MG63 (cell line): ENCODE measurements at regions not wholly inside any gene's neighbourhood (a gene's known extent, or its start where the extent isn't known, plus 50 kb on each side); places are given as distances from the start of the nearest gene placed in this dataset.
A peak's percentile ranks its signal among the peaks of the same experiment; 100 is the strongest.

Experiments used
- DNase-seq: peaks from one replicate; pipeline ENCODE4 v3.0.0-alpha.2; 2020
- H3K27me3 ChIP-seq: fragments of 250-450 bp; sonication (Bioruptor Pico); 2 replicates; pipeline ENCODE4 v1.5.1; 2020; ENCODE audit warnings: mild to moderate bottlenecking, moderate library complexity
- H3K36me3 ChIP-seq: fragments of 250-450 bp; sonication (Bioruptor Pico); 2 replicates; pipeline ENCODE4 v1.5.1; 2020; ENCODE audit warnings: mild to moderate bottlenecking, moderate library complexity
- H3K4me3 ChIP-seq: fragments of 250-450 bp; sonication (Bioruptor Pico); 2 replicates; pipeline ENCODE4 v1.5.1; 2020; ENCODE audit warnings: mild to moderate bottlenecking, moderate library complexity
- H3K9me3 ChIP-seq: fragments of 250-450 bp; sonication (Bioruptor Pico); 2 replicates; pipeline ENCODE4 v1.5.1; 2020; ENCODE audit warnings: mild to moderate bottlenecking, moderate library complexity

DNA sequence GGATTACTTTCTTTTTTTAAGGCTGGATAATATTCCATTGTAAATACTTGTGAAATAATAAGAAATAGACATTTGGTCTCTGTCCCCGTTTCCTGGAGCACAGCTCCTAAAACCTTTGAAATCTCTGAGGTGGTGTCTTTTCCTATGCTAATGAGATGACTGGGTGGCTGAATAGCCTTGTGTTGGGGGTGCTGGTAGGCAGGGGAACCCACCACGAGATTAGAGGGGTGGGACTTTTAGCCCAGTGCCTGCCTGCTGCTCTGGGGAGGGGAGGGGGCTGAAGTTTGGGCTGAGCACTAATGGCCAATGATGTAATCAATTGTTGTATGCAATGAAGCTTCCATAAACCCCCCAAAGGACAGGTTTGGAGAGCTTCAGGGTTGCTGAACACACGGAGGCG, 175.7 kb downstream of the FGF9 start:
- Histone ChIP-seq H3K4me3 (no peak overlapping the region), H3K27me3 (no peaks in the 10 kb centered on the region), H3K9me3 (no peaks in the 10 kb centered on the region), H3K36me3 (no peaks in the 10 kb centered on the region)
- DNase-seq = no peak

DNA sequence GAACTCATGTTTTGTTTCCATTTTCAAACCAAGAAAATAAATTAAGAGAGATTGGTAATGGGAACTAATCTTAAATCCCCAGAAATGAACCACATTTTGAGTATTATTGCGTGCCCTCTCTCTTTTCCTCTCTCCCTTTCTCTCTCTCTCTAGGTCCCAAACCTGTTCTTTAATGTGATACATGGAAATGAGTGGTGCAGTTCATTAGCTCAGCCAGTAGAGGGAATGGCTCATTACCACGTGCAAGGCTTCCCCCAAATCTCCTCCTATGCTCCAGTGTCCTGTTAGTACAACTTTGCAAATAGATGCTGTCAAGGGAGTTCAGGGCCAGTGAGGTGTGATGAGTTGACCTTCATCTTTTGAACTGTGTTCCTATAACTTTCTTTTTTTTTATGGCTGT, 178.4 kb downstream of the FGF9 start:
- Histone ChIP-seq H3K4me3 (no peak overlapping the region), H3K27me3 (no peaks in the 10 kb centered on the region), H3K9me3 (no peaks in the 10 kb centered on the region), H3K36me3 (no peaks in the 10 kb centered on the region)
- peak; percentile 31 for DNase-seq

DNA sequence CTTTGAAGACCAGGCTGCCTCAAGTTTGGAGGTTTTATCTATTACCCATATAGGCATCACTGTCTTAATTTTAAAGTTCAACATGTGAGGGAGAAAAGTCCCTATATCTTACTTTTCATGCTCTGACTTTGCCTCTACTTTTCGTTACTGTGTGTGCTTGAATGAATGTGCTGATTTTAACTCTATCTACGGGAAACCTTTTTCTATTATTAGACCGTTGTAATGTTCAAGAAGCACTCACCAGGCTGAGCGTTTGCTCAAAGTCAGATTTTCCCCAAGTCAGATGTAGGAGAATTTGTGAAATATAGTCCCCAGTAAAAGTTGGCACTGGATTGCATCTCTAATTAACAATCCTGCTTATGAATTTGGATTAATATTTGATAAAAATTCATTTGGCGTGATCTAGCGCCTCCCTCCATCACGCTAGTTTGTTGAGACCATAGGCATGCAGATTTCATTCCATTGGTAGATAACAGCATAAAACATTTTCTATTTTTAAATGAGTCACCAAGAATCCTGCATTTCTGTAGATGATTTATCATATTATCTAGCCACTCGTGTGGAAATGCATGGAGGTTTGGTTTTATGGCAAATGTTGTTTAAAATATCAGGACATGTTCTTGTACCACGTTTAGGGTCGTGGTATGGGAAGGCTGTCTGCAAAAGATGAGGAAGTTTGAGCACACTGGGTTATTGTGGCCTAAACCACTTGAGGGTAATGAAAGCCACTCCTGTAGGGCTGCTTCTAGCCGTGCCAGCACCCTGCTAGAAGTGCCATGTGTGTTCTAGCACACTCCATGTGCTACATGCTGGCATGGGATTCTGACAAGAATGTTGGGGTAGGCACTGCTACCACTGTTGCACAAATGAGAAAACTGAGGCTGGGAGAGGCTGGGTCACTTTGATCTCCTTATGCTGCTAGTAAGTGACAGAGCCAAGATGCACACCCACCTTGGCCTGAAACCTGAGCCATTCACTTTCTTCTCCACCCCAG, 179.4 kb downstream of the FGF9 start:
- no peak for DNase-seq
- Histone ChIP-seq H3K4me3 (no peak overlapping the region), H3K9me3 (no peaks in the 10 kb centered on the region), H3K36me3 (no peaks in the 10 kb centered on the region), H3K27me3 (no peaks in the 10 kb centered on the region)

GRCh38 chr13:21852043-21852442, 181.2 kb downstream of the FGF9 start:
- Histone ChIP-seq H3K36me3 (no peaks in the 10 kb centered on the region), H3K4me3 (no peak overlapping the region), H3K9me3 (no peaks in the 10 kb centered on the region), H3K27me3 (no peaks in the 10 kb centered on the region)
- peak; percentile 38 for DNase-seq

- no peak overlapping the region for H3K4me3 ChIP-seq
- DNase-seq = no peak
- H3K27me3 ChIP-seq = no peaks in the 10 kb centered on the region
- no peaks in the 10 kb centered on the region for H3K36me3 ChIP-seq
- H3K9me3 ChIP-seq = no peaks in the 10 kb centered on the region
Observed at GRCh38 chr13:21853779-21854178, 182.9 kb downstream of the FGF9 start.

DNA sequence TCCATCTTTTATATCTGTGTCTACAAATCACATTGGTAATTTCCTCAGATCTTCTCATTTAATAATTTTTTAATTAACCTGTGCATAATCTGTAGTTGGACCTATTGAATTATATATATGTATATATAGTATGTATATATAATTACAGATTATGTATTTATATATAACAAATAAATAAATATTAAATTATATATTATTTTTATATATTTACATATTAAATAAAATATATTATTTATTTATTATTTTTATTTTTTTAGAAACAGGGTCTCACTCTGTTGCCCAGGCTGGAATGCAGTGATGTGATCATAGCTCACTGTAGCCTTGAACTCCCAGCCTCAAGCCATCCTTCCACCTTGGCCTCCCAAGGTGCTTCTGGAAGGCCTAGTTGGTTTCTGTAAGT, 197.9 kb downstream of the FGF9 start:
- Histone ChIP-seq H3K36me3 (no peaks in the 10 kb centered on the region), H3K9me3 (peaks cover 4% of the 10 kb centered on the region; the same call in 1 of the 2 replicates), H3K27me3 (no peaks in the 10 kb centered on the region), H3K4me3 (no peak overlapping the region)
- no peak for DNase-seq

DNA sequence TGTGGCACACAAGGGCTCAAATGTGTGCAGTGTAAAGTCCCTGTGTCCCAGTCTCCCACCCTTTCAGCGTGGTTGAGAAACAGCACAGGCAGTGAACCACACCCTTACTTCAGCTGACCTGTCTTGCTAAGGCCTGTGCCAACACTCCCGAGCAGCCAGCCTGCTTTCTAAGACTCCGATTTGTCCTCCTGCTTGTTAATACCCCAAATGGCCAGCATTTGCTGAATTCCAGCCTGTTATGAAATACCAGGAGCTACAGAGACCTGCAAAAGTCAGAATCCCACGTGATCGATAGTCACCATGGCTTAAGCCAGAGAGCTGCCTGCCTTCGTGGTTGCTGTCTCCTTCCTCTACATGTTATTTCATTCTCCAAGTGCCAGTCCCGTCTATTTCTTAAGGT, 200.5 kb downstream of the FGF9 start:
- H3K9me3 ChIP-seq = no peaks in the 10 kb centered on the region
- no peak overlapping the region for H3K4me3 ChIP-seq
- no peaks in the 10 kb centered on the region for H3K36me3 ChIP-seq
- no peak for DNase-seq
- no peaks in the 10 kb centered on the region for H3K27me3 ChIP-seq

DNA sequence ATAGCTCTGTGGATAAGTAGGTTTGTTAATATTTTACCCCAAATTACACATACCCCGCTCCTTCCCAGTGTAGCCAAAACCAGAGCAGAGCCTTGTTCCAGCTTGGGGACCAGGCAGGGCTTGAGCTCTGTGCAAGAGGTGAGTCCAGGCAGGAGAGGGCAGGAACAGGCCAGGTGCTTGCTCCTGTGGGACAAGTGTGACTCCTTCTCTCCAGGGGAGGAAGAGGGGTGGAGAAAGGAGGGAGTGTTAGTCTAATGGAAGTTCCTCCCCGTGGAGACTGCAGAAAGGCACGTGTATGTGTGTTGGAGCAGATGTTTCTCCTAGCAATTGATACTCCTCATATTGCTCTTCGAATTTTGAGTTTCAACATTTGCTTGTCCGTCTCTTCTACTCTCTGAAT, 201.0 kb downstream of the FGF9 start:
- Histone ChIP-seq H3K9me3 (no peaks in the 10 kb centered on the region), H3K4me3 (no peak overlapping the region), H3K27me3 (no peaks in the 10 kb centered on the region), H3K36me3 (no peaks in the 10 kb centered on the region)
- no peak for DNase-seq

DNA sequence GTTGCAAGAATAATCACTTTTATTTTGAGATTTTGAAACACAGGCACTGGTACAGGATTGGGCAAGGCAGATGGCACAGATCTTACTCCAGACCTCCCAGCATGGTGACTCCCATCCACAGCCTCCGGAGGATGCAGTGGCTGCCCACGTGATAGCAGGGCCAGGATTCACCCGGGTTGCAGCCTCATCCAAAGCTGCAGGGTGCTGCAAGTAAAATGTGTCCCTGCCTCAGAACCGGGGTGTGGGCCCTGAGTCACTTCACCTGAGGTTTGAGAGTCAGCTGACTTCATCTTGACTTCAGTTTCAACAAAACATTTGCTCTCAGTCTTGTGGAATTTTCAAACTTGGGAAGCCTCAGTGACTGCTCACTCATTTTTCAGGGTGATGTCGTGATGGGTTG, 201.9 kb downstream of the FGF9 start:
- peak; percentile 27 for DNase-seq
- Histone ChIP-seq H3K27me3 (no peaks in the 10 kb centered on the region), H3K36me3 (no peaks in the 10 kb centered on the region), H3K9me3 (no peaks in the 10 kb centered on the region), H3K4me3 (no peak overlapping the region)

DNA sequence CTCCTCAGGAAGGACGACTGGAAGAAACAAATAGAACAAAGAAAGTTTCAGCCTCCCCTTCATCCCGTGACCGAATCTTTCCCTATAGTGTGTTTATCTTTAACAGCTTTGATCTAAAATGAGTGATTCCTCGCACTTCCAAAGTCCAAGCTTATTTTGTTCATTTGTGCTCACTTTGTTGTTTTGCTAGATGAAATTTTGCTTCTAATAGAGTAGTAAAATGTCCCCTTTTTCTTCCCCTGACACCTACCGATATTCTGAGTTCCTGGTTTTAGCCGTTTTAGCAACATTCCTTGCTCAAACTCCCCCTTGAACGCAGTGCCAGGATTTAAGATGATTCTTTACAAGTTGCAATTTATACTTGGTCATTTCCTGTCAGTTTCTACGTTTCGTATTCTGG, 204.2 kb downstream of the FGF9 start:
- no peaks in the 10 kb centered on the region for H3K27me3 ChIP-seq
- no peak for DNase-seq
- H3K4me3 ChIP-seq = no peak overlapping the region
- no peaks in the 10 kb centered on the region for H3K36me3 ChIP-seq
- H3K9me3 ChIP-seq = no peaks in the 10 kb centered on the region

- Histone ChIP-seq H3K36me3 (no peaks in the 10 kb centered on the region), H3K27me3 (no peaks in the 10 kb centered on the region), H3K9me3 (no peaks in the 10 kb centered on the region), H3K4me3 (no peak overlapping the region)
- DNase-seq = no peak
Observed at GRCh38 chr13:21879263-21879914, 208.5 kb downstream of the FGF9 start.

DNA sequence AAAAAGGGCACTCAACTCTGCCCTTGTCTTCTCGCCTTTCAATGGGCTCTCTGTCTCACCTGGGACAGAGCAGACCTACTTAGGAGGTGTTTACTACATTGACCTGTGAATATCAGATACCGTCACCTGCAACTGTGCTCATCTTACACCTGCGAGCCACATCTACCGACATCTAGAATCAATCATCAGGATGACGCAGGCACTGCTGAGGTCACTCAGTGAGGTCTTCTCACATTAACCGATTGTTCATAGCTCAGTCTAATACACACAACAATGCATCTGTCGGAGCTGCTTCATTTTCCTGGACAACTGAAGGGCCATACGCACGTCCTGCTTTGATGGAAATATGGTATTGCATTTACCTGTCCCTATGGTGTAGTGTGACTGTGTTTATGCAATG, 211.9 kb downstream of the FGF9 start:
- H3K36me3 ChIP-seq = no peaks in the 10 kb centered on the region
- H3K9me3 ChIP-seq = no peaks in the 10 kb centered on the region
- H3K4me3 ChIP-seq = no peak overlapping the region
- H3K27me3 ChIP-seq = no peaks in the 10 kb centered on the region
- no peak for DNase-seq

DNA sequence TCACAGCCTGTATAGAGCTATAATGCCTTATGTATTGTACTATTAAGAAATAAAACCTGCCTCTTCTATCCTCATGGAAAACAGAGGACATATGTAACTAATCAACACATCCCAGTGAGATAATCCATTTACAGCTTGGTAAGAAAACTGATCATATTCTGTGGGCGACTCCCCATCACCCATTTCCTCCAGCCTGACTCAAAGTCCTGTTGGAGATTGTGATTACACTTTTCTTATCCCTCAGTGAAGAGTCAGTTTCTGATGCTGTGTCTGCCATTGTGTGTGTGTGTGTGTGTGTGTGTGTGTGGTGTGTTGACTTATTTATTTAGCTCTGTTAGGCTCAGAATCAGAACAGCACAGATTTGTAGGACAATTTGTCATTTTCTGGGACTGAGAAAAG, 212.8 kb downstream of the FGF9 start:
- Histone ChIP-seq H3K9me3 (no peaks in the 10 kb centered on the region), H3K36me3 (no peaks in the 10 kb centered on the region), H3K4me3 (no peak overlapping the region), H3K27me3 (no peaks in the 10 kb centered on the region)
- DNase-seq = no peak

DNA sequence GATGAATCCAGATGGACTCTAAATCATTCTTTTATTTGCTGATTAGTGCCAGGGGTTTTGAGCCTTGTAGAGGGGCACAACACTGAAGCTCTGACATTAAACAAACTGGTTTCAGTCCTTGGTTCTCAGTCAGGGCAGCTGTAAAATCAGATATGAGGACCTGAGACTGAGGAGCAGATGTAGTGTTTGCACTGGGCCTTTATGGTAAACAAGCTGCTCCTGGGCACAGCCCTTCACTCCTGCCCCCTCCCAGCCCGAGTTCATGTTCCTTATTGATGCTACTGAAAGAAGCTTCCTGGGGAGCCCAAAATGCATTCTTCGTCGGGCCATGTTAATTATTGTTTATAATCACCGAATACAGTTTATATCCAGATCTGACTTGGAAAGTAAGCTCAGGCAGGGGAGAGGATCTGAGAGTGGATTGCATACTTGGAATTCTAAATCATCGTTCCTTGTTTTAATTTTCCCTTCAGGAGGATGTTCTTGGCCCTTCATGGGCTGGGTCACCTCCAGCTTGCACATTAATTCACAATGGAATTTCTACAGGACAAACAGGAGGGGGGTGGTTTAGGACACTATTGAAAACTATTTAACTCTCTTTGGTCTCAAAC, 213.5 kb downstream of the FGF9 start:
- Histone ChIP-seq H3K9me3 (no peaks in the 10 kb centered on the region), H3K4me3 (no peak overlapping the region), H3K27me3 (no peaks in the 10 kb centered on the region), H3K36me3 (no peaks in the 10 kb centered on the region)
- no peak for DNase-seq

- H3K36me3 ChIP-seq = no peaks in the 10 kb centered on the region
- no peaks in the 10 kb centered on the region for H3K9me3 ChIP-seq
- no peak for DNase-seq
- H3K4me3 ChIP-seq = no peak overlapping the region
- no peaks in the 10 kb centered on the region for H3K27me3 ChIP-seq
Observed at GRCh38 chr13:21884965-21885567, 214.2 kb downstream of the FGF9 start.

DNA sequence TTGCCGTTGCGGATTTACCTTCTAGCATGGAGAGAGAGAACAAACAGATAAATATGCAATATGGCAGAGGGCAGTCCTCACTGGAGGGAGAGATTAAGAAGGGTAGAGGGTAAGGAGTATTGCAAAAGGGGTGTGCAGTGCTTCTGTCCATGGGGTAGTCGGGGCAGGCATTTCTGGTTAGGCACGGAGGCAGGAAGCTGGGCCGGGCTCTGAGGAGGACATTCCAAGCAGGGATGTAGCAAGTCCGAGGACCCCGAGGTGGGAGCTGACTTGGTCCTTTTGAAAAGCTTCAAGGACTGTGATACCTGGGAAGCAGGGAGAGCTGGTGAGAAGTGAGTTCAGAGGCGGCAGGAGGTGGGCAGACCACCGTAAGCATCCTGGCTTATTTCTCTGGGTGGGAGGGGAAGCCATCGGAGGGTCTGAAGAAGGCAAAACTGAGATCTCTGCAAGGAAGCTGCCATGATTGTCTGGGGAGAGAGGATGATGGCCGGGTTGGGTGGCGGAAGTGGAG, 214.9 kb downstream of the FGF9 start:
- Histone ChIP-seq H3K4me3 (no peak overlapping the region), H3K9me3 (no peaks in the 10 kb centered on the region), H3K27me3 (no peaks in the 10 kb centered on the region), H3K36me3 (no peaks in the 10 kb centered on the region)
- DNase-seq = no peak

- no peaks in the 10 kb centered on the region for H3K36me3 ChIP-seq
- H3K27me3 ChIP-seq = no peaks in the 10 kb centered on the region
- no peaks in the 10 kb centered on the region for H3K9me3 ChIP-seq
- H3K4me3 ChIP-seq = no peak overlapping the region
- no peak for DNase-seq
Observed at GRCh38 chr13:21889651-21890050, 218.8 kb downstream of the FGF9 start.
